Chondrocyte (in vitro differentiated cells): ENCODE measurements at regions not wholly inside any gene's neighbourhood (a gene's known extent, or its start where the extent isn't known, plus 50 kb on each side); places are given as distances from the start of the nearest gene placed in this dataset.

Source experiments
- DNase-seq: peaks from one replicate; pipeline ENCODE4 v3.0.0; 2021; ENCODE audit warnings: mixed read lengths, low spot score
- H3K27ac Mint-ChIP-seq: one replicate; pipeline ENCODE4 v1.8.0; 2021; ENCODE audit warnings: mild to moderate bottlenecking, moderate library complexity, mixed read lengths; ENCODE audit not compliant: unreplicated experiment
- H3K27me3 Mint-ChIP-seq: 2 replicates; pipeline ENCODE4 v1.8.0; 2021; ENCODE audit warnings: low read depth, mixed read lengths
- H3K36me3 Mint-ChIP-seq: 2 replicates; pipeline ENCODE4 v1.8.0; 2021; ENCODE audit warnings: low read depth, mixed read lengths
- H3K4me1 Mint-ChIP-seq: 2 replicates; pipeline ENCODE4 v1.8.0; 2021; ENCODE audit warnings: low read depth, mild to moderate bottlenecking, mixed read lengths
- H3K4me3 Mint-ChIP-seq: one replicate; pipeline ENCODE4 v1.8.0; 2021; ENCODE audit warnings: mild to moderate bottlenecking, moderate library complexity, mixed read lengths; ENCODE audit not compliant: unreplicated experiment
- H3K9me3 Mint-ChIP-seq: 2 replicates; pipeline ENCODE4 v1.8.0; 2021; ENCODE audit warnings: low read depth, mixed read lengths
- TF ChIP-seq, protein P1 (sequence below): fragments of 200-600 bp; sonication (generic); IDR thresholded peaks from 2 replicates; pipeline ENCODE4 v1.5.0; 2021; ENCODE audit warnings: antibody characterized with exemption, mild to moderate bottlenecking, moderate library complexity

DNA sequence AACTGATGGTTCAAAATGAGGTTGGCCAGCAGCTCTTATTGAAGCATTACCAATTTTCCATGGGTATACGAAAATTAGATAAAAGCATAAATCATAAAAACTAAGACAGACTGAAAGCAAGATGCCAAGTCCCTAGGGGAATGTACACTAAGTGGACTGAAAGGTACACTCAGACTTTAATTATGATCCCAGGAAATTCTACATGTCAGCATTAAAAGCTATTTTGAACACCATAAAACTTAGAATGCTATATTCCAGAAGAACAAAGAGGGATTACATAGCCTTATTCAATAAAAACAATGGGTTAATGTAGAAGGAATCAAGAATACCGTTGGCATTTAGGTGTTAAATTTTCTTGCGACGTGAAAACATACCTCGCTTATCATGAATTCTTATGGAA, 558.5 kb downstream of the LRRIQ3 start:
- no peaks in the 10 kb centered on the region for H3K4me1 Mint-ChIP-seq
- no peaks in the 10 kb centered on the region for H3K9me3 Mint-ChIP-seq
- no peak for DNase-seq
- TF ChIP-seq, protein P1, sequence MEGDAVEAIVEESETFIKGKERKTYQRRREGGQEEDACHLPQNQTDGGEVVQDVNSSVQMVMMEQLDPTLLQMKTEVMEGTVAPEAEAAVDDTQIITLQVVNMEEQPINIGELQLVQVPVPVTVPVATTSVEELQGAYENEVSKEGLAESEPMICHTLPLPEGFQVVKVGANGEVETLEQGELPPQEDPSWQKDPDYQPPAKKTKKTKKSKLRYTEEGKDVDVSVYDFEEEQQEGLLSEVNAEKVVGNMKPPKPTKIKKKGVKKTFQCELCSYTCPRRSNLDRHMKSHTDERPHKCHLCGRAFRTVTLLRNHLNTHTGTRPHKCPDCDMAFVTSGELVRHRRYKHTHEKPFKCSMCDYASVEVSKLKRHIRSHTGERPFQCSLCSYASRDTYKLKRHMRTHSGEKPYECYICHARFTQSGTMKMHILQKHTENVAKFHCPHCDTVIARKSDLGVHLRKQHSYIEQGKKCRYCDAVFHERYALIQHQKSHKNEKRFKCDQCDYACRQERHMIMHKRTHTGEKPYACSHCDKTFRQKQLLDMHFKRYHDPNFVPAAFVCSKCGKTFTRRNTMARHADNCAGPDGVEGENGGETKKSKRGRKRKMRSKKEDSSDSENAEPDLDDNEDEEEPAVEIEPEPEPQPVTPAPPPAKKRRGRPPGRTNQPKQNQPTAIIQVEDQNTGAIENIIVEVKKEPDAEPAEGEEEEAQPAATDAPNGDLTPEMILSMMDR, result no peak
- no peak overlapping the region for H3K4me3 Mint-ChIP-seq
- no peak overlapping the region for H3K27ac Mint-ChIP-seq
- no peaks in the 10 kb centered on the region for H3K36me3 Mint-ChIP-seq
- H3K27me3 Mint-ChIP-seq, result peaks cover 3% of the 10 kb centered on the region

DNA sequence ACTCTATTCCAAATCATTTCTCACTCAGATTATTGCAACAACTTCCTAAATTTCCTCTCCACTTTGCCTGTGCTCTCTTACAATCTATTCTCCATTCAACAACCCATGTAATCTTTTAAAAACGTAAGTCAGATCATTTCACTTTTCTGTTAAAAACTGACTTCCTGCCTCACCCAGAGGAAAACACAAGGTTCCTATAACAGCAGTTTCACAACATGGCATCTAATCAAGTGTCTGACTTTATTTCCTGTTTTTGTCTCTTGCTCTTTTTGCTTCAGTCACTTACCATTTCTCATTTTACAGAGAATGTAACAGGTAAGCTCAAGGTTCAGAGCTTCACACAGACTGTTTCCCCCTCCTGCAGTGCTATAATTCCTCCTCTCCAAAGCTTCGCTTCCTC, 560.7 kb downstream of the LRRIQ3 start:
- no peak overlapping the region for H3K4me3 Mint-ChIP-seq
- H3K27ac Mint-ChIP-seq, result no peak overlapping the region
- DNase-seq, result no peak
- no peaks in the 10 kb centered on the region for H3K9me3 Mint-ChIP-seq
- H3K4me1 Mint-ChIP-seq, result no peaks in the 10 kb centered on the region
- TF ChIP-seq, protein P1, result no peak
- H3K36me3 Mint-ChIP-seq, result no peaks in the 10 kb centered on the region
- H3K27me3 Mint-ChIP-seq, result peaks cover 3% of the 10 kb centered on the region

DNA sequence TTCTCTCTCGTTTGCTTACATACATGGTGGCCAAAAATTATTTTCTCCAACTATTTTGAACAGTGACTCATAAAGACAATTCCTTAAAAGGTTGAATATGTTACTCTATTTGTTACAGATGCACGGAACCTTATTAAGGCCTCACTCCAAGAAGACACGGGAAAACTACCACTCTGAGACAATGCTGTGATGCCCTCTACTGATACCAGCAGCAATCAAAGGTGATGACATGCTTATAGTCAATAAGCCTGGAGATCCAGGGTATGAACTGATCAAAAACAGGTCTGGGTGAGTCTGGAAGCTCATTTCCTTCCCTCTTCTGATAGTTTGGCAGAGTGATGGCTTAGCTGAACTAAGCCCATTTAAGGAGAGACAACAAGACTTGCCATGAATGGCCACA, 563.0 kb downstream of the LRRIQ3 start:
- Mint-ChIP-seq H3K27me3 (peaks cover 5% of the 10 kb centered on the region), H3K27ac (no peak overlapping the region), H3K4me1 (no peaks in the 10 kb centered on the region), H3K9me3 (no peaks in the 10 kb centered on the region), H3K4me3 (no peak overlapping the region), H3K36me3 (no peaks in the 10 kb centered on the region)
- TF ChIP-seq, protein P1, result no peak
- DNase-seq, result no peak

DNA sequence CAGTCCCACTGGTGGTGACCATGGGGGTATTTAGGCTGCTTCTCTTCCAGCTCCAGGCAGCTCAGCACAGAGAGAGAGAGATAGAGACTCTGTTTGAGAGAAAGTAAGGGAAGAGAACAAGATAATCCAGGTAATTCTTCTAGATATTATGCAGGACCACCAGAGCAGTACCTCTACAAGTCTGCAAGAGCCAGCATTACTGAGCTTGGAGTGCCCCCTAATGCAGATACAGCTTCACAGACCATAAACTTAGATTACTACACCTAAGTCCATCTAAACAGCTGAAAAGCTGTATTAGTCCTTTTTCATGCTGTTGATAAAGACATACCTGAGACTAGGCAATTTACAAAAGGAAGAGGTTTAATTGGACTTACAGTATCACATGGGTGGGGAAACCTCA, 570.3 kb downstream of the LRRIQ3 start:
- H3K27ac Mint-ChIP-seq, result no peak overlapping the region
- H3K4me3 Mint-ChIP-seq, result no peak overlapping the region
- TF ChIP-seq, protein P1, result no peak
- no peaks in the 10 kb centered on the region for H3K36me3 Mint-ChIP-seq
- H3K9me3 Mint-ChIP-seq, result no peaks in the 10 kb centered on the region
- peaks cover 8% of the 10 kb centered on the region for H3K27me3 Mint-ChIP-seq
- no peak for DNase-seq
- no peaks in the 10 kb centered on the region for H3K4me1 Mint-ChIP-seq

DNA sequence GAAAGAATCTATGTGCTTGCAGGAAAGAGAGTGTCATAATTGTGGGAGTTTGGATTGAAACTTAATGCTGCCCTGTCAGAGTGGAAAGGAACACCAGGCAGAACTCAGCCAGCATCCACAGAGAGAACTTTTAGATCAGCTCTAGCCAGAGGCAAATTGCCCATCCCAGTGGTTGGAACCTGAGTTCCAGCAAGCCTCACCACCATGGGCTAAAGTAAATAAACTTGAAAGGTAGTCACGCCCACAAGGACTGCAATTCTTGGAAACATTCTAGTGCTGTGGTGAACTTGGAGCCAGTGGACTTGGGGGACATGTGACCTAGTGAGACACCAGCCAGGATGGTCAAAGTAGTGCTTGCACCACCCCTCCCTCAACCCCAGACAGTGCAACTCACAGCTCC, 571.6 kb downstream of the LRRIQ3 start:
- H3K4me3 Mint-ChIP-seq, result no peak overlapping the region

More for the DNA sequence above, 571.6 kb downstream of the LRRIQ3 start:
- peaks cover 8% of the 10 kb centered on the region for H3K27me3 Mint-ChIP-seq
- DNase-seq, result no peak
- no peaks in the 10 kb centered on the region for H3K9me3 Mint-ChIP-seq
- H3K36me3 Mint-ChIP-seq, result no peaks in the 10 kb centered on the region
- H3K27ac Mint-ChIP-seq, result no peak overlapping the region
- TF ChIP-seq, protein P1, result no peak
- no peaks in the 10 kb centered on the region for H3K4me1 Mint-ChIP-seq
